Uterus (tissue), 2 donors: ENCODE measurements at regions not wholly inside any gene's neighbourhood (a gene's known extent, or its start where the extent isn't known, plus 50 kb on each side); places are given as distances from the start of the nearest gene placed in this dataset.

Experiments used
- POLR2A ChIP-seq, 2 donors: fragments of 450-650 bp; IDR thresholded peaks; one replicate each; pipeline ENCODE4 v1.6.1; 2016; ENCODE audit warnings: antibody characterized with exemption in 2 of 2, mild to moderate bottlenecking in 1 of 2, moderate library complexity in 1 of 2
- TF ChIP-seq, protein P1 (sequence below), 4 experiments: fragments of 200-600 bp in 2 of 4; fragments of 450-650 bp in 2 of 4; sonication (generic) in 2 of 4; IDR thresholded peaks; one replicate each; pipeline ENCODE4 v1.5.1; 2016 to 2019; ENCODE audit warnings: antibody characterized with exemption in 4 of 4, mild to moderate bottlenecking in 2 of 4, moderate library complexity in 1 of 4

DNA sequence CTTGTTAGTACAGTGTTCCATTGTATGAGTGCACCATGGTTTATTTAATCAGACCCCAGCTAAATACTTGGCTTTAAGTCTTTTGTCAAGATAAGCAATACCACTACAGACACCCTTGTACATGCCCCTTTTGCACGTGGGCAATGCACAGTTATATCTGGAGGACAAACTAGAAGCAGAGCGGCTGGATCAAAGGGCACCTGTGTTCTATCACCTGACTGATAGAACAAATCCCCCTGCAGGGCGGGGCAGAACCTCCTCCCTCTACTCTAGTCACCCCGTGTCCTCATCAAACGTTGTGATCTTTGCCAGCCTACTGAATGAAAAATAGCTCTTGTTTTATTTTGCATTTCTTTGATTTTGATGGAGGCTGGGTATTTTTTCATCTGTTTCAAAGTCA is 314.9 kb downstream of the TLE3 start:
- TF ChIP-seq, protein P1, sequence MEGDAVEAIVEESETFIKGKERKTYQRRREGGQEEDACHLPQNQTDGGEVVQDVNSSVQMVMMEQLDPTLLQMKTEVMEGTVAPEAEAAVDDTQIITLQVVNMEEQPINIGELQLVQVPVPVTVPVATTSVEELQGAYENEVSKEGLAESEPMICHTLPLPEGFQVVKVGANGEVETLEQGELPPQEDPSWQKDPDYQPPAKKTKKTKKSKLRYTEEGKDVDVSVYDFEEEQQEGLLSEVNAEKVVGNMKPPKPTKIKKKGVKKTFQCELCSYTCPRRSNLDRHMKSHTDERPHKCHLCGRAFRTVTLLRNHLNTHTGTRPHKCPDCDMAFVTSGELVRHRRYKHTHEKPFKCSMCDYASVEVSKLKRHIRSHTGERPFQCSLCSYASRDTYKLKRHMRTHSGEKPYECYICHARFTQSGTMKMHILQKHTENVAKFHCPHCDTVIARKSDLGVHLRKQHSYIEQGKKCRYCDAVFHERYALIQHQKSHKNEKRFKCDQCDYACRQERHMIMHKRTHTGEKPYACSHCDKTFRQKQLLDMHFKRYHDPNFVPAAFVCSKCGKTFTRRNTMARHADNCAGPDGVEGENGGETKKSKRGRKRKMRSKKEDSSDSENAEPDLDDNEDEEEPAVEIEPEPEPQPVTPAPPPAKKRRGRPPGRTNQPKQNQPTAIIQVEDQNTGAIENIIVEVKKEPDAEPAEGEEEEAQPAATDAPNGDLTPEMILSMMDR (IDR thresholded peaks at IDR 0.05): no peak
- no peak for TF ChIP-seq POLR2A (IDR thresholded peaks at IDR 0.05)
